HepG2 (cell line): ENCODE measurements at regions not wholly inside any gene's neighbourhood (a gene's known extent, or its start where the extent isn't known, plus 50 kb on each side); places are given as distances from the start of the nearest gene placed in this dataset.

ENCODE experiments used
- FOXA3 ChIP-seq: IDR thresholded peaks from 2 replicates; pipeline ENCODE4 v1.6.1; 2016; ENCODE audit warnings: missing genetic modification reagents, missing compliant biosample characterization
- FOXC1 ChIP-seq: sonication (generic); formaldehyde crosslinking; IDR thresholded peaks from 2 replicates; pipeline ENCODE4 v1.8.0; 2022; ENCODE audit warnings: mild to moderate bottlenecking, missing genetic modification reagents, borderline replicate concordance
- MIER2 ChIP-seq: IDR thresholded peaks from 2 replicates; pipeline ENCODE4 v1.6.1; 2016; ENCODE audit warnings: missing biosample characterization, missing genetic modification reagents
- MIXL1 ChIP-seq: IDR thresholded peaks from 2 replicates; pipeline ENCODE4 v1.6.1; 2016
- NONO ChIP-seq, 2 experiments: fragments of 450-650 bp in 1 of 2; sonication (generic) in 1 of 2; formaldehyde crosslinking in 1 of 2; IDR thresholded peaks in 1 of 2; conservative IDR thresholded peaks in 1 of 2; 2 replicates each; pipeline versions ENCODE4 v1.6.1 to v1.8.0; 2017 to 2022; ENCODE audit warnings: mild to moderate bottlenecking in 1 of 2, missing genetic modification reagents in 1 of 2, moderate library complexity in 1 of 2
- RELA ChIP-seq: sonication (generic); formaldehyde crosslinking; IDR thresholded peaks from 2 replicates; pipeline ENCODE4 v1.4.0; 2020; ENCODE audit warnings: missing genetic modification reagents
- SCMH1 ChIP-seq: sonication (generic); formaldehyde crosslinking; IDR thresholded peaks from 2 replicates; pipeline ENCODE4 v1.9.0; 2021; ENCODE audit warnings: missing genetic modification reagents, mild to moderate bottlenecking, borderline replicate concordance
- SKIL ChIP-seq: sonication (generic); formaldehyde crosslinking; IDR thresholded peaks from 2 replicates; pipeline ENCODE4 v1.8.0; 2022; ENCODE audit warnings: missing genetic modification reagents, mild to moderate bottlenecking, moderate library complexity, borderline replicate concordance
- SNAPC2 ChIP-seq: sonication (generic); formaldehyde crosslinking; IDR thresholded peaks from 2 replicates; pipeline ENCODE4 v1.8.1; 2022; ENCODE audit warnings: mild to moderate bottlenecking, missing genetic modification reagents
- TAF1 ChIP-seq: sonication (generic); formaldehyde crosslinking; IDR thresholded peaks from 2 replicates; pipeline ENCODE4 v1.4.0; 2020; ENCODE audit warnings: missing genetic modification reagents
- TCF7 ChIP-seq: sonication (generic); IDR thresholded peaks from 2 replicates; pipeline ENCODE4 v1.6.1; 2016; ENCODE audit warnings: antibody characterized with exemption, low read depth
- YEATS4 ChIP-seq: sonication (generic); formaldehyde crosslinking; IDR thresholded peaks from 2 replicates; pipeline ENCODE4 v1.4.0; 2020; ENCODE audit warnings: missing genetic modification reagents, borderline replicate concordance
- ZBTB34 ChIP-seq: sonication (generic); formaldehyde crosslinking; IDR thresholded peaks from 2 replicates; pipeline ENCODE4 v1.8.0; 2022; ENCODE audit warnings: mild to moderate bottlenecking, missing genetic modification reagents
- ZNF292 ChIP-seq: sonication (generic); formaldehyde crosslinking; IDR thresholded peaks from 2 replicates; pipeline ENCODE4 v1.8.1; 2022; ENCODE audit warnings: mild to moderate bottlenecking, low read depth, missing genetic modification reagents, borderline replicate concordance
- ZNF513 ChIP-seq: sonication (generic); formaldehyde crosslinking; conservative IDR thresholded peaks from 2 replicates; pipeline ENCODE4 v1.5.0; 2020; ENCODE audit warnings: missing genetic modification reagents
- ZNF615 ChIP-seq: sonication (generic); formaldehyde crosslinking; IDR thresholded peaks from 2 replicates; pipeline ENCODE4 v1.5.0; 2020; ENCODE audit warnings: mild to moderate bottlenecking, missing genetic modification reagents, borderline replicate concordance
- ZNF704 ChIP-seq: sonication (generic); formaldehyde crosslinking; IDR thresholded peaks from 2 replicates; pipeline ENCODE4 v1.8.1; 2023; ENCODE audit warnings: mild to moderate bottlenecking, inconsistent platforms, moderate library complexity, missing genetic modification reagents, borderline replicate concordance
- ZNF773 ChIP-seq: sonication (generic); formaldehyde crosslinking; IDR thresholded peaks from 2 replicates; pipeline ENCODE4 v1.4.0; 2020; ENCODE audit warnings: missing genetic modification reagents, borderline replicate concordance
- ZNF841 ChIP-seq: sonication (generic); formaldehyde crosslinking; IDR thresholded peaks from 2 replicates; pipeline ENCODE4 v1.8.1; 2023; ENCODE audit warnings: missing genetic modification reagents, borderline replicate concordance

GRCh38 chr2:134119713-134120405, 134.0 kb upstream of the MGAT5 start (continued):
- TF ChIP-seq ZNF513 (CRISPR knock-in tag) (no peak), SCMH1 (CRISPR knock-in tag) (no peak), TCF7 (0 out of 2 replicates have a peak, but pooled peaks have one; percentile 17), SNAPC2 (CRISPR knock-in tag) (peak; percentile 18; the same call in 1 of the 2 replicates), SKIL (no peak), TAF1 (CRISPR knock-in tag) (peak; percentile 92), RELA (CRISPR knock-in tag) (no peak), YEATS4 (CRISPR knock-in tag) (peak; percentile 59), ZNF615 (no peak), ZNF292 (0 out of 2 replicates have a peak, but pooled peaks have one; percentile 31), ZNF704 (peak; percentile 62; the same call in 1 of the 2 replicates), FOXC1 (no peak), MIER2 (CRISPR knock-in tag) (no peak), MIXL1 (CRISPR knock-in tag) (no peak), ZBTB34 (CRISPR knock-in tag) (peak; percentile 91), FOXA3 (CRISPR knock-in tag) (no peak), ZNF841 (CRISPR knock-in tag) (no peak), NONO (IDR thresholded peaks at IDR 0.05) (no peak), NONO (CRISPR knock-in tag; conservative IDR thresholded peaks at IDR 0.05) (0 out of 2 replicates have a peak, but pooled peaks have one; percentile 28), ZNF773 (CRISPR knock-in tag) (no peak; the same call in 1 of the 2 replicates)
